ENCODE measurements at regions not wholly inside any gene's neighbourhood (a gene's known extent, or its start where the extent isn't known, plus 50 kb on each side); places are given as distances from the start of the nearest gene placed in this dataset.

DNA sequence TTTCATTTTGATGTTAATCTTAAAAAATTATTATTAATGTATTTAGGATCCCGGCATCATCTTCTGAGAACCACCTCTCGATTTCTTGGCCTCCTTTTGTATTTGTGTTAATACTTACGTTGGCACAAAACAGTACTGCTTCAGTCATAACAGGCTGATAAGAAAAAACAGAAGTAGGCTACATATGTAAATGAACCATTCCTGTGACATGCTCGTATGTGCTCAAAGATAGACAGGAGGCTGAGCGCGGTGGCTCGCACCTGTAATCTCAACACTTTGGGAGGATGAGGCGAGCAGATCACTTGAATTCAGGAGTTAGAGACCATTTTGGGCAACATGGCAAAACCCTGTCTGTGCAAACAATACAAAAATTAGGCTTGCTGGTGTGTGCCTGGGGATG is 109.4 kb upstream of the H2AZ1 start:
- Histone ChIP-seq H3K9ac (ENCODE audit: low read length) (no peak overlapping the region), H3K4me3 (ENCODE audit: low read length) (no peak overlapping the region), H3K27ac (ENCODE audit: low read depth, low read length) (no peak overlapping the region), H3K36me3 (ENCODE audit: control insufficient read depth, insufficient read depth, low read length) (no peaks in the 10 kb centered on the region), H3K27me3 (ENCODE audit: control insufficient read depth, insufficient read depth, low read length) (no peaks in the 10 kb centered on the region), H3K4me1 (ENCODE audit: control insufficient read depth, insufficient read depth, low read length) (no peaks in the 10 kb centered on the region)

DNA sequence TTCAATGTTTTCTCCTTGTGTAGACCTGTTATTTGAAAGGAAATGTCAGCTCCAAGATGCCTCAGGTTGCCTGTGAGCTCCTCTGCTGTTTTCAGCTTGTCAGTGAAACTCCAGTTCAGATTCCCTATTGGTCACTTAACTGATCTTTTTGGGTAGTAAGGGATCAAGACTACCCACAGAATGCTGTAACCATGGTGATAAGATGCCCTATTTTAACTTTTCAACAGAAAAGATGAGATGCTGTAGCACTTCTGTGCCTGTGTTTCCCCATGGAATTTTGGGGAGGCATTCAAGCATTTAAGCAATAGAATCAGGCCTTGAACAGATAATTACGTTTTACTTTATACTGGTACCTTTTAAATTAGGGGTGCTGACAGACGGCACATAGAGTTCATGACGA is 106.6 kb upstream of the H2AZ1 start:
- no peak overlapping the region for H3K9ac ChIP-seq (ENCODE audit: low read length)
- H3K4me3 ChIP-seq (ENCODE audit: low read length) = no peak overlapping the region
- H3K36me3 ChIP-seq (ENCODE audit: control insufficient read depth, insufficient read depth, low read length) = no peaks in the 10 kb centered on the region
- H3K4me1 ChIP-seq (ENCODE audit: control insufficient read depth, insufficient read depth, low read length) = no peaks in the 10 kb centered on the region
- H3K27ac ChIP-seq (ENCODE audit: low read depth, low read length) = no peak overlapping the region
- H3K27me3 ChIP-seq (ENCODE audit: control insufficient read depth, insufficient read depth, low read length) = no peaks in the 10 kb centered on the region

- Histone ChIP-seq H3K9ac (ENCODE audit: low read length) (no peak overlapping the region), H3K27me3 (ENCODE audit: control insufficient read depth, insufficient read depth, low read length) (no peaks in the 10 kb centered on the region)
These were observed 104.0 kb upstream of the H2AZ1 start for GRCh38 chr4:100054071-100054470.

GRCh38 chr4:100049872-100050271 is 99.8 kb upstream of the H2AZ1 start:
- no peak overlapping the region for H3K9ac ChIP-seq (ENCODE audit: low read length)
- H3K4me3 ChIP-seq (ENCODE audit: low read length) = no peak overlapping the region
- H3K4me1 ChIP-seq (ENCODE audit: control insufficient read depth, insufficient read depth, low read length) = no peaks in the 10 kb centered on the region
- H3K27me3 ChIP-seq (ENCODE audit: control insufficient read depth, insufficient read depth, low read length) = no peaks in the 10 kb centered on the region
- no peaks in the 10 kb centered on the region for H3K36me3 ChIP-seq (ENCODE audit: control insufficient read depth, insufficient read depth, low read length)
- H3K27ac ChIP-seq (ENCODE audit: low read depth, low read length) = no peak overlapping the region

More at GRCh38 chr4:100054071-100054470, 104.0 kb upstream of the H2AZ1 start:
- Histone ChIP-seq H3K4me1 (ENCODE audit: control insufficient read depth, insufficient read depth, low read length) (no peaks in the 10 kb centered on the region), H3K27ac (ENCODE audit: low read depth, low read length) (no peak overlapping the region), H3K36me3 (ENCODE audit: control insufficient read depth, insufficient read depth, low read length) (no peaks in the 10 kb centered on the region), H3K4me3 (ENCODE audit: low read length) (no peak overlapping the region)

GRCh38 chr4:100042711-100043110 is 92.6 kb upstream of the H2AZ1 start:
- no peak overlapping the region for H3K9ac ChIP-seq (ENCODE audit: low read length)
- no peak overlapping the region for H3K4me3 ChIP-seq (ENCODE audit: low read length)
- H3K27ac ChIP-seq (ENCODE audit: low read depth, low read length) = no peak overlapping the region
- no peaks in the 10 kb centered on the region for H3K4me1 ChIP-seq (ENCODE audit: control insufficient read depth, insufficient read depth, low read length)
- no peaks in the 10 kb centered on the region for H3K27me3 ChIP-seq (ENCODE audit: control insufficient read depth, insufficient read depth, low read length)
- no peaks in the 10 kb centered on the region for H3K36me3 ChIP-seq (ENCODE audit: control insufficient read depth, insufficient read depth, low read length)

GRCh38 chr4:100042235-100042634 is 92.2 kb upstream of the H2AZ1 start:
- H3K27ac ChIP-seq (ENCODE audit: low read depth, low read length) = no peak overlapping the region
- H3K27me3 ChIP-seq (ENCODE audit: control insufficient read depth, insufficient read depth, low read length) = no peaks in the 10 kb centered on the region
- H3K36me3 ChIP-seq (ENCODE audit: control insufficient read depth, insufficient read depth, low read length) = no peaks in the 10 kb centered on the region
- H3K4me3 ChIP-seq (ENCODE audit: low read length) = no peak overlapping the region
- H3K4me1 ChIP-seq (ENCODE audit: control insufficient read depth, insufficient read depth, low read length) = no peaks in the 10 kb centered on the region
- no peak overlapping the region for H3K9ac ChIP-seq (ENCODE audit: low read length)

DNA sequence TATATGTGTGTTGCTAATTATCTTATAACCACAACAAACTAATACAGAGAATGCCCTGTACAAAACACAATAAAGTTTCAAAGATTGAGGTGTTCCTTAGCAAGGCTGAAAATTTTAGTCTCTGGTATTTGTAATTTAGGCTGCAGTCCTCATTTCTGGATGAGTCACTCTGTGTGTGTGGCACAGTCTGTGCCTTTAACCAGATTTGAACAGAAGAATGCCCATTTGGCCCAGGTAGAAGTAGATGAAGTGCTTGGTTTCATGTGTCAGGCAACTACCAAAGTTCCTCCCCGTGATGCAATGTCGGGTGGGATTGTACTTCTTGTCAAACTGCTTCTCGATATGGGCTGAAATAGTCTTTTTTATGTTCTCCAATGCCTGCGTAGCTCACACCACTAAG is 91.6 kb upstream of the H2AZ1 start:
- no peak overlapping the region for H3K9ac ChIP-seq (ENCODE audit: low read length)

GRCh38 chr4:100034023-100034664 is 84.1 kb upstream of the H2AZ1 start:
- H3K36me3 ChIP-seq (ENCODE audit: control insufficient read depth, insufficient read depth, low read length) = no peaks in the 10 kb centered on the region

More for the DNA sequence above, 91.6 kb upstream of the H2AZ1 start:
- Histone ChIP-seq H3K36me3 (ENCODE audit: control insufficient read depth, insufficient read depth, low read length) (no peaks in the 10 kb centered on the region), H3K27me3 (ENCODE audit: control insufficient read depth, insufficient read depth, low read length) (no peaks in the 10 kb centered on the region), H3K4me1 (ENCODE audit: control insufficient read depth, insufficient read depth, low read length) (no peaks in the 10 kb centered on the region), H3K27ac (ENCODE audit: low read depth, low read length) (no peak overlapping the region), H3K4me3 (ENCODE audit: low read length) (no peak overlapping the region)

GRCh38 chr4:100026066-100026465 is 76.0 kb upstream of the H2AZ1 start:
- Histone ChIP-seq H3K27me3 (ENCODE audit: control insufficient read depth, insufficient read depth, low read length) (no peaks in the 10 kb centered on the region), H3K4me1 (ENCODE audit: control insufficient read depth, insufficient read depth, low read length) (no peaks in the 10 kb centered on the region), H3K4me3 (ENCODE audit: low read length) (no peak overlapping the region), H3K27ac (ENCODE audit: low read depth, low read length) (no peak overlapping the region), H3K36me3 (ENCODE audit: control insufficient read depth, insufficient read depth, low read length) (no peaks in the 10 kb centered on the region), H3K9ac (ENCODE audit: low read length) (no peak overlapping the region)

More at GRCh38 chr4:100034023-100034664, 84.1 kb upstream of the H2AZ1 start:
- Histone ChIP-seq H3K4me1 (ENCODE audit: control insufficient read depth, insufficient read depth, low read length) (no peaks in the 10 kb centered on the region), H3K27me3 (ENCODE audit: control insufficient read depth, insufficient read depth, low read length) (no peaks in the 10 kb centered on the region), H3K4me3 (ENCODE audit: low read length) (no peak overlapping the region), H3K9ac (ENCODE audit: low read length) (no peak overlapping the region), H3K27ac (ENCODE audit: low read depth, low read length) (no peak overlapping the region)

DNA sequence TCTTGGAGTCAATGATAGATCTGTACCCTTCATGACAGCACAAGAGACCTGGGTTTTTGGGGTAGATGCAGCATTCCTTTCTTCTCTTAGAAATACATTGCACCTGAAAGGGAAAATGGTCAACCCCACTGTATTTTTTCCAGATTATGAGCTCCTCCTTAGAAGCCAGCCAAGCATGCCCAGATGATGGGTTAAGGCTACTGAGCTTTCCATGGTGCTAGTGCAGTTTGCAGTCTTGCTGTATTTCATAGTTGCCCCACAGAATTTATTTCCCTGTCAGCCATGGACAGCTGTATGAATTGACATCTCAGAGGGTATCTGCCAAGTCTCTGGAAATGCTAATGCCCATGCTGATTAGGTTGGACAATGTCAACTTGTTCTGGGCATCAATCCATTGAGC is 73.7 kb upstream of the H2AZ1 start:
- Histone ChIP-seq H3K4me3 (ENCODE audit: low read length) (no peak overlapping the region), H3K4me1 (ENCODE audit: control insufficient read depth, insufficient read depth, low read length) (no peaks in the 10 kb centered on the region), H3K27ac (ENCODE audit: low read depth, low read length) (no peak overlapping the region), H3K36me3 (ENCODE audit: control insufficient read depth, insufficient read depth, low read length) (no peaks in the 10 kb centered on the region), H3K9ac (ENCODE audit: low read length) (no peak overlapping the region), H3K27me3 (ENCODE audit: control insufficient read depth, insufficient read depth, low read length) (no peaks in the 10 kb centered on the region)

GRCh38 chr4:100022792-100023222 is 72.7 kb upstream of the H2AZ1 start:
- Histone ChIP-seq H3K27ac (ENCODE audit: low read depth, low read length) (no peak overlapping the region), H3K4me3 (ENCODE audit: low read length) (no peak overlapping the region)

DNA sequence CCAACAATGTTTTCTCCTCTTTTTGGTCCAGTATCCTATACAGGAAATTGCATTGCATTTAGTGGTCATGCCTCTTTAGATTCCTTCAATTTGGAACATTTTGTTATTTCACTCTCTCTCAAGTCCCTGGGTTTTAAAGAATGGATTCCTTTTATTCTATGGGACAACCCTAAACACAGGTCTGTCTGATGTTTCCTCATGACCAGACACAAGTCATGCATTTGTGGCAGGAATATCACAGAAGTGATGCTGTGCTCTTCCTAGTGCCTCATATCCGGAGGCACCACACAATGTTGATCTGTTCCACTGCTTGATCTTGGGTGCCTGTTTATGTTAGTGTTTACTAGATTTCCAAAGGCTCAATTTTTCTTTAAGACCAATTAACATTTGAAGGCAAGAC is 69.7 kb upstream of the H2AZ1 start:
- no peaks in the 10 kb centered on the region for H3K36me3 ChIP-seq (ENCODE audit: control insufficient read depth, insufficient read depth, low read length)
- H3K27me3 ChIP-seq (ENCODE audit: control insufficient read depth, insufficient read depth, low read length) = no peaks in the 10 kb centered on the region
- H3K4me1 ChIP-seq (ENCODE audit: control insufficient read depth, insufficient read depth, low read length) = no peaks in the 10 kb centered on the region
- H3K4me3 ChIP-seq (ENCODE audit: low read length) = no peak overlapping the region
- H3K27ac ChIP-seq (ENCODE audit: low read depth, low read length) = no peak overlapping the region
- no peak overlapping the region for H3K9ac ChIP-seq (ENCODE audit: low read length)

More at GRCh38 chr4:100022792-100023222, 72.7 kb upstream of the H2AZ1 start:
- Histone ChIP-seq H3K9ac (ENCODE audit: low read length) (no peak overlapping the region), H3K4me1 (ENCODE audit: control insufficient read depth, insufficient read depth, low read length) (no peaks in the 10 kb centered on the region), H3K36me3 (ENCODE audit: control insufficient read depth, insufficient read depth, low read length) (no peaks in the 10 kb centered on the region), H3K27me3 (ENCODE audit: control insufficient read depth, insufficient read depth, low read length) (no peaks in the 10 kb centered on the region)

DNA sequence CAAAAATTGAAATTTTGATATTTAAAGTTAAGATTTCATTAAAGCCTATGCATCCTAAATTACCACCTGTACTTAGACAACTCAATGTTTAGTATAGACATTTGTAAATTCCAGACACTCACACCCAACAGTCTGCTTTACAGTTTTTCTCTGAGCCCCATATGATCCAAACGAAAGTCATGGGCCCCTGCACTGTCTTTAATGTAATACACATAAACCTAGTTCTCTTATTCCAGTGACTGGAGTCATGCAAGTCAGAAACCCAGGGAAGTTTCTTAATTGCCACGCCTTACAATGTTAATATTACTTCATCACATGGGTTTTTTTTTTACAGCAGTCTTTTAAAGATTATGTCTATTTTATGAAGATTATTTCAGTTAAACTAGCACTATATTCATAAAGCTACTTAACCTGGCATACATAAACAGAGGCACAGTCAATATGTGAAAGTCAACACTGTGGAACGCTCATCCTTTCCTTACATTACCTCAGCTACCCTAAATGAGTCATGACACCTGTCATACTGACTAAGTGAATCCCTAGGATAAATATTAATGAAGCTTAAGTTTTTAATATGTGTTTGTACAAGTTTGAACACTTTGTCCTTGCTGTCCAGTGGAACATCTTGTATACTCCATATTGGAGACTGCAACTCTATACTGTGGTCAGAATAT is 67.7 kb upstream of the H2AZ1 start:
- H3K27me3 ChIP-seq (ENCODE audit: control insufficient read depth, insufficient read depth, low read length) = no peaks in the 10 kb centered on the region
- H3K9ac ChIP-seq (ENCODE audit: low read length) = no peak overlapping the region
- H3K4me3 ChIP-seq (ENCODE audit: low read length) = no peak overlapping the region
- H3K27ac ChIP-seq (ENCODE audit: low read depth, low read length) = no peak overlapping the region
- H3K4me1 ChIP-seq (ENCODE audit: control insufficient read depth, insufficient read depth, low read length) = no peaks in the 10 kb centered on the region
- no peaks in the 10 kb centered on the region for H3K36me3 ChIP-seq (ENCODE audit: control insufficient read depth, insufficient read depth, low read length)

All from rectal smooth muscle tissue (tissue), 1 donor.